DMS 273 treated with DMSO at 0.1 percent for 48 hours (cell line): ENCODE measurements at regions not wholly inside any gene's neighbourhood (a gene's known extent, or its start where the extent isn't known, plus 50 kb on each side); places are given as distances from the start of the nearest gene placed in this dataset.

Experiments
- DNase-seq: peaks from one replicate; lab custom pipeline; 2025; lab: John Stamatoyannopoulos, UW

DNA sequence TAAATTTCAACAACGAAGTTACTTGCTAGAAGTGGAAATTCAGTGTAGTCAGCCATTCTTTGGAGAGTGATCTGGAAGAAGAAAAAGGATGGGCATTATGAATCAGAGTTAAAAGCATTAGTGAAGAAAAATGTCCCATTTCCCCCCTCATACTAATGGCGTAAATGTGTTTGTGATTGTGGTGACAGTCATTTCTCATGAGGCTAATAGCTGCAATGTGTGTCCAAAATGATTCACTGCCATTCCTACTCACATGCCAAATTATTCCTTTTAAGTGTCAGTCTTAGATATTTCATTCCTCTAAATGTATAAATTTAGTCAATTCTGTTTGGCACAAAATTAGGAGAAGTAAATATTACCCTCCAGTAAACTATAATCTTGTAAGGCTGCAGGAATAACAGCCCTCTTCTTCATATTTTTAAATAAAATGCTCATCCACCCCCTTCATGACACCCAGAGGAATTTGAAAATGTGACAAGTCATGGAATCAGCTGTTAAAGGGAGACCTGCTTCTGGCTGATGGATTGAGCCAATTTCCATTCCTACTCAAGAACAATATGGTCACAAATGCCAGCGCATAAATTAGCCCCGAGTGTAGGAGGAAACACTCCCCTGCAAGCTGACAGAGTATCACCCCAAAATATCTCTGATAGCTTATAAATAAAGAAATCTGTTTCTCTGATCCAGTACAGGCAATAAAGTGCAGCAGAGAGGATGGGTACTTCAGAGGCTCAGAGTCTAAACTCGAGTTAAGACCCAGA, 912.3 kb upstream of the SEL1L start:
- DNase-seq: no peak

- no peak for DNase-seq
Measured at GRCh38 chr14:82447586-82447985, 913.9 kb upstream of the SEL1L start.

DNA sequence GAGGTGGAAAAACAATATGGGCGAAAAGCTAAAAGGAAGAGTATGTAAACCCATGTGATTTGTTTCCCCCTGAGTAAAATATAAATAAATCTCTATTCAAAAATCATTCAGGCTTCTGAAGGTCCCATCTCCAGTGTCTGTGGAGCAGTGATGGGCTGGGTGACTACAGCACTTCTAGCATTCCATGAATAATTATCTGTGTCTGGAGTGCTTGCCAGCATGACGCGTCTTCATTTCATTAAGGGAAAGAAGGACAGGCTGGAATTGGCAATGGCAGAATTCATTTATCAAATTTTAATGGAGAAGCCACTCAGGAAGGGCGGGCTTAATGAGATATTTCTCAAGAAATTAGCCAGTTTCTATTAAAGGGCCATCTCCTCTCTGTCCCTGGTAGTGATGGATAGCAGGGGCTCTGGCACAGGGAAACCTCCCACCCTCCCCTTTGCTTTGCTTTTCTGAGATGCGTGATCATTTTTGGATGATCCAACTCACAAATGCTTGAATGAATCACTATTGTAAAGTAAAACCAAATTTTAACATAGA, 916.3 kb upstream of the SEL1L start:
- DNase-seq: no peak

DNA sequence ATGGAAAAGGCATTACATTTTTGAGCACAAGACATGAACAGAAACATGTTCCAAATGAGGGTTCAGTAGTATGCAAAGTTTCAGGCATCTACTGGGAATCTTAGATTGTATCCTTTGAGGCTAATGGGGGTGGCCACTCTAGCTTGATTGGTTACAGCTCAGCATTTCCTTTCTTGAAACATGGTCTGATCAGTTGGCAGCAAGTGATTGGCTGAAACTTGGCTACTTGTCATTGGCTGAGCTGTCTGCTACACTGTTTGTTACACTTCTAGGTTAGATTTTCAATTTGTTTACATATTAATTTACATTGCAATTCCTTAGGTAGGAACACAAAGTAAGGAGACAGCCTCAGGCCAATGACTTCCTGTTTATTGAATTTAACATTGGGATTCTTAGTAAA, 918.0 kb upstream of the SEL1L start:
- no peak for DNase-seq

- DNase-seq: no peak
Measured at GRCh38 chr14:82482345-82482744, 948.7 kb upstream of the SEL1L start.

DNA sequence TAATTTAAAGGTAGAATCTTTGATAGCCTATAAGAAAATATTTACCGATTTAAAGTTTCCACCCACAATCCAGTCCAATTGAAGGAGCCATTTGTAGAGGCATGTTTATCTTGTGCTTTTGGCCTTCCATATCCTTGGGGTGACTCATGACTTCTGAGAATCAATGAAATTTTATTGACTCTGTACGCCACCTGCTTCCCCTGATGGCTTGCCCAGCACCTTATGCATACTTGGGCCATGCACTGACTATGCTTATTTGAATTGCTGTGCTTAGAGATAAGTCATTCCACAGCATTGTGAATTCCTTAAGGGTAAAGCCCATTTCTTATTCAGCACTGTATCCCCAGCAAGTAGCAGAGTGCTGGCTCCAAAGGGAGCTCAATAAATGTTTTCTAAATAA, 954.8 kb upstream of the SEL1L start:
- no peak for DNase-seq

DNA sequence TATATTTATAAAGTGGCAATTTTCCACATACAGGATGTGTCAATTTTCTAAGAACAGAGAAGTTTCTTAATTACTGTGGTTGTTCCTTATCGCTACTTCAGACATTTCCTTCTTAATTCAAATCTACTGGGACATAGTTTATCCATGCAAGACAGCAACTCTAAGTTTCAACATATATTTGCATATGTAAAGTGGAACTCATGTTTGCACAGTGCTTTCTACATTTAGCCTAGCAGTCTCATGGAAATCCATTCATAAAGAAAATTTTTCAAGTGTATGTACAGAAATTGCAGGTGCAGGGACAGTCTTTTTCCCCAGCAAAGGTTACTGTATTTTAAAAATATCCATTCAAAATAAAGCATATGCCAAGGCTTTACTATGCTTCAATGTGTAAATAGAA, 956.7 kb upstream of the SEL1L start:
- DNase-seq: no peak

- no peak for DNase-seq
Measured at GRCh38 chr14:82492157-82492556, 958.5 kb upstream of the SEL1L start.

GRCh38 chr14:82500222-82500621, 966.6 kb upstream of the SEL1L start:
- DNase-seq: no peak

DNA sequence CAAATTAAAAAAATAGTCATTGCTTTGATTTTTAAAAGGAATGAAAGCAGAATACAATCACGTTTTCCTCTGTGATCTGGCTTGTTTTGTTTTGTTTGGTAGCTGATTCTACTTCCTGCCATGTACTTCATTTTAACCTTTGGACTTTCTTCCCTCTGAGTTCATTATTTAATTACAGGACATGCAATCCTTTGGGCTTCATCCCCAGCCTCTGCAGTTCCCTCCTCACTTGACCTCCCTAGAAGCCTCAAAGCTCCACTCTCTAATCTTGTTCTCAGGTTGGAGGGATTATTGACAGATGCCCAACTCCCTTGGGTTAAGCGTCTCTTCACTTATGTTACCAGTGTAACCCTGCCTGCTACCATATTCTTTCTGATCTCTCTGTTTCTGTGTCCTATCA, 967.9 kb upstream of the SEL1L start:
- no peak for DNase-seq

DNA sequence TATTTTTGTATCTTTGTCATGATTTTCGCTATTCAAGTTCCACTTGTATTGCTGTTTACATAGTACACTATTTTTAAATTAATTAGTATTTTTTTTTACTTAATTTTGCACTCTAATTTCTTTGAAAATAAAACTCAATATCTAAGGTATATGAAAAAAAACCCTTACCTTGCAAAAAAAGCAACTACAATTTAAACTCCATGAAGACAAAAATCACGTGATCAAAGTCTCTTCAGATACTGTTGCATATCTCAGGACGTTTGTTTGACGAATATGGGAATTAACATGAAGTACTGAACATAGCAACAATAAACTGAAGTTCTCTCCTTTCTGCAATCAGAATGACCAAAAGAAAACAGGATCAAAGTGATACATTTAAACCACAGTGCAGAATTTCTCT, 968.4 kb upstream of the SEL1L start:
- DNase-seq: no peak

DNA sequence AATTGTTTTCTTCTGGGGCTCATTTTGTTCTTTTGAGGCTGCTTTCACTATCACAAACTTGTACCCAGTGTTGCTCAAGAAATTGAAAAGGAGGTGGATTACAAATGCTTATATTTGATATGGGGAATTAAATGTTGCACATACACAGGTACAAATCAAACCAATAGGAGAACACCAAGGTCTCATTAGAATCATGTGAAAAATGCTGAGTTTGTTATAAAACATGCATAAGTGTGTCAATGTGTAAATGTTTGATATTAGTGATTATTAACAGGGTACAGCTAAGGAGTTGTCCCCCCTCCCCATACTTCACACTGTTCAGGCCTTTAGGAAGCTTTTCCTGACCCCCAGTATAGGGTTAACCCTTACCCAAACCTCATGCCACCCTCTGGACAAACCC, 971.2 kb upstream of the SEL1L start:
- no peak for DNase-seq

GRCh38 chr14:82510007-82510406, 976.4 kb upstream of the SEL1L start:
- DNase-seq: no peak

DNA sequence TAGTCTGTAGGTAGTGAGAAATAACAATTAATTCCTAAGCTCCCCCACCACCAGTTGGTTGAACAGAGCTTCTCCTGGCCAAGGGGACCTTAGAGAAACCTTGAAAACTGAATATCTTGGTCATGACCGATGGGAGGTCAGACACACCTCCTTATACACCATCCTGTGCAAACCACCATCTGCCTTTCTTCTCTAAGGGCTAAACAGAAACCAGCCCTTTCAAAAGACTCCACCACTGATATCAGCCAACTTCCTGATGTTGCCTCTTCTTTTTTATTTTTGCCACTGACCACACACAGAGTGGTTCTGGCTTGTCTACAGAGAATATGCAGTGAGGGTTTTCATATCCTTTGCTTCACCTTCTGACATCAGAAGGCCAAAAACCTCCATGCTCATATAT, 977.7 kb upstream of the SEL1L start:
- no peak for DNase-seq

DNA sequence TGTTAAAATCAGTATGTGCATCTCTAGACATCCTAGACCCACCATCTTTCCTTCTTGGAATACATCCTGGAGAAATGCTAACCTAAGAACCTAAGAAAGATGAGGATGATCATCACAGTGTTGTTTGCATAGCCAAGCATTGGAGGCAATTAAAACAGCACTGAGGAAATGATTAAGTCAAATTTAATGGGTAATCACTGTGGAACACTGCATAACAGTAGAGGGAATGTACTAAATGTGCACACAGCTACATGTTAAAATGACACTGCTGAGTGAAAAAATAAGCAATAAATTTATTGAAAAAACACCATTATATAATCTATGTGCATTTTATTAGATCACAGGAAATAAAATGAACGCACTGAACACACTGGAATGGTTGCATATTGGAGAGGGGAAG, 987.1 kb upstream of the SEL1L start:
- DNase-seq: no peak

DNA sequence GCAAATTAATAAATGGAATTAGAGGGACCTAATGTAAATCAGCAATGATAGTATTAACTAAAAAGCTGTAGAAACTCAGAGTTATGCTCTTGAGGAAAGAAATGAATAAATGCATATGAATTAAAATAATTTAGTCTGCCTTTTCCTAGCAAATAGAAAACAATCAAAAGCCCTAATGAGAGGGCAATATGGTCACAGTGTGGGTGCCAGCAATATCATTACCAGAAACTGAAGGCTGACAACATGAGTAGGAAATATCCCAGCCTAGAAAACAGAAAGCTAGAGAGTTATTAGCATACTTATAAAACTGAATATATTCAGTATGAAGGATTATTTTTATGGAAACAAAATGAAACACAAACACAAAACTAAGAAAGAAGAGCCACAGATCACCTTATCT, 987.5 kb upstream of the SEL1L start:
- DNase-seq: no peak

DNA sequence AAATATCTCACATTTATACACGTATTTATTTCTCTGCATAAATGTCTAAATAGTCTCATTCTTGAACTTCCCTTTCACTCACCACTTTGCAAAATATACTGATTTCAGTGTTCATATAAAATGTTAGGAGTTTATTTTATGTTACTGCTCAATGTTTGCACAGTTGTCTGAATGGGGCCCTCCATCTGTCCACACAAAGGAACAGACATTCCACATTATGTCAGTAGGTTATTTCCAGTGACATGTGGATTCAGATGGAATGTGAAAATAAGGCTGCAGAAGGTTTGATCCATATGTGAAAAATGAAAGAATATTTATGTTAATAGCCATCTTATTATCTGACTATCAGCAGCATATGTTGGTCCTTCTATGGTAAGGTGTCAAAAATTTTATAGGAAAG, 994.4 kb upstream of the SEL1L start:
- no peak for DNase-seq

DNA sequence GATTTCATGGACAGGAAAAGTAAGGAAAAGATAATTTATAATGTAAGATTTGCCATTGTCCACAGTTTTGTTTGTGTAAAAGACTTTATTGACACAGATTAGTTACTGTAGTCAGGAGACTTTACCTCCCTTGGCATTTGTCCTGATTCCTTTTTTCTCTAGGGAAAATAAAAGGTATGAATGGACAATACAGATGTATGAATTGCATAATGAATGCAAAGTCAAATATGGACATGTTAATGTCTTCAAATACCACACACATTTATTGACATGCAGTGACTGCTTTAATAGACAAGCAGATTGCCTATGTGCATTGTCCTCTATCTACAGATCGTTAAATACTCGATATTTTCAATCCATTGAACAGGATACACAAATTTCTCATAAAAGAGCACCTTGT, 999.7 kb upstream of the SEL1L start:
- no peak for DNase-seq

- no peak for DNase-seq
Measured at GRCh38 chr14:82536566-82536965, 1002.9 kb upstream of the SEL1L start.

GRCh38 chr14:82537831-82538230, 1004.2 kb upstream of the SEL1L start:
- DNase-seq: no peak

GRCh38 chr14:82546401-82546800, 1012.7 kb upstream of the SEL1L start:
- DNase-seq: no peak

GRCh38 chr14:82549306-82549990, 1015.8 kb upstream of the SEL1L start:
- no peak for DNase-seq

- no peak for DNase-seq
Measured at GRCh38 chr14:82562881-82563280, 1029.2 kb upstream of the SEL1L start.

DNA sequence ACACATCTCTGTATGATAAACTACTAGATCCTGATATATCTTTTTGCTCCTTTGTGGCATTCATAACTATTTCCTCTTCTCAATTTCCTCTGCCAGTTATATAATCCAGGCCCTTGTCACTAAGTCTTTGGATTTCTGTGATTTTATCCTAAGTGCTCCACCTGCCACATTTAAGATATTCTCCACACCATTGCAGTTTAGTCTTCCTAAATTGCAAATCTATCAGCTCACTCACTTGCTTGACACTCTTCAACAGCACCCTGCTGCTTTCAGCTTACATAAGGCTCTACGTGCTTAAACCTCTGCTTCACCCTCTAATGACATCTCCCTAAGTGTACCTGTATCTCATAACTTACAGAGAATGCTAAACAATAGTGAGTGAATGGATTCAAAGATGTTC, 1032.2 kb upstream of the SEL1L start:
- no peak for DNase-seq
